Motor neuron (in vitro differentiated cells): ENCODE measurements at regions not wholly inside any gene's neighbourhood (a gene's known extent, or its start where the extent isn't known, plus 50 kb on each side); places are given as distances from the start of the nearest gene placed in this dataset.
"Not testable (repeated sequence)": the region's sequence is repeated elsewhere in the genome, so short reads cannot be mapped to it uniquely, and the experiment has no call there.

ENCODE experiments used
- ATAC-seq, 8 experiments: fragments of 200-7000 bp; cut with Tn5 transposase; replicated peaks in 6 of 8; 2 replicates each; pipeline ENCODE4 v1.8.0; 2021; ENCODE audit warnings: mild to moderate bottlenecking in 8 of 8, moderate library complexity in 8 of 8
- H3K27ac ChIP-seq, 2 donors: fragments of 250-450 bp; sonication (Bioruptor Pico); 2 replicates each; pipeline ENCODE4 v1.9.0; 2021; ENCODE audit warnings: antibody characterized with exemption in 2 of 2, mild to moderate bottlenecking in 2 of 2, moderate library complexity in 1 of 2
- H3K4me1 ChIP-seq, 2 donors: fragments of 250-450 bp; sonication (Bioruptor Pico); replicated peaks in 1 of 2; 2 replicates each; pipeline ENCODE4 v1.6.1; 2021; ENCODE audit warnings: antibody characterized with exemption in 2 of 2, mild to moderate bottlenecking in 2 of 2, moderate library complexity in 1 of 2
- H3K4me3 ChIP-seq, 5 donors: fragments of 250-450 bp; sonication (Bioruptor Pico); 2 replicates each; pipeline ENCODE4 v1.9.0; 2021; ENCODE audit warnings: antibody characterized with exemption in 5 of 5, mild to moderate bottlenecking in 5 of 5, moderate library complexity in 4 of 5
- whole genome bisulfite sequencing, 10 experiments: fragments of 450-650 bp; shearing (Covaris generic); methylation state at CpG; one replicate each; pipeline ENCODE4 v1.0.0; 2022; 5-methylcytosine and 5-hydroxymethylcytosine counted together
- in situ Hi-C, 9 experiments: fragments of 400-800 bp; cut with MboI; loops; one replicate each; pipeline ENCODE4 v1.15.0; 2021; ENCODE audit warnings: low sequenced_read_pairs in 9 of 9, low pct_unique_long_range_greater_than_20kb in 2 of 9; ENCODE audit not compliant: unreplicated experiment in 9 of 9

- peak in 1 of 8 experiments; percentile 33 for ATAC-seq
- WGBS, 10 experiments: 40 to 100% (median 100%) methylated on average over 1 of the region's 1 CpG; no CpG with 5 or more reads in 3 of the 10 experiments
- H3K4me1 ChIP-seq: peaks cover 11 to 21% of the 10 kb centered on the region in 2 donors
- in situ Hi-C loops: no loop called here
- H3K27ac ChIP-seq: no peak overlapping the region
- no peak overlapping the region for H3K4me3 ChIP-seq
These were observed 102.1 kb upstream of the FHIT start for GRCh38 chr3:61353382-61353781.

GRCh38 chr3:61354604-61355003, 103.4 kb upstream of the FHIT start:
- Histone ChIP-seq H3K27ac (no peak overlapping the region), H3K4me3 (no peak overlapping the region), H3K4me1 (peaks cover 7 to 17% of the 10 kb centered on the region in 2 donors)
- in situ Hi-C loops: no loop called here
- ATAC-seq: no peak
- 33 to 90% (median 67%) methylated on average over 2 to 5 of the region's 5 CpGs for WGBS, 10 experiments

- no peak overlapping the region for H3K27ac ChIP-seq
- ATAC-seq: peak in 1 of 8 experiments; percentile 76
- in situ Hi-C loops: no loop called here
- 0 to 100% (median 43%) methylated on average over 1 of the region's 1 CpG; no CpG with 5 or more reads in 4 of the 10 experiments for WGBS, 10 experiments
- peaks cover 7 to 14% of the 10 kb centered on the region in 2 donors for H3K4me1 ChIP-seq
- no peak overlapping the region for H3K4me3 ChIP-seq
These were observed 105.4 kb upstream of the FHIT start for GRCh38 chr3:61356685-61357084.

- ATAC-seq: no peak
- Histone ChIP-seq H3K27ac (no peak overlapping the region), H3K4me3 (no peak overlapping the region), H3K4me1 (peaks cover 7 to 14% of the 10 kb centered on the region in 2 donors)
- in situ Hi-C loops: no loop called here
- 14 to 100% (median 86%) methylated on average over 1 of the region's 1 CpG; no CpG with 5 or more reads in 3 of the 10 experiments for WGBS, 10 experiments
These were observed 106.7 kb upstream of the FHIT start for GRCh38 chr3:61357902-61358301.

- in situ Hi-C loops: no loop called here
- H3K27ac ChIP-seq: no peak overlapping the region
- WGBS, 10 experiments: 0 to 100% (median 75%) methylated on average over 1 to 2 of the region's 2 CpGs; no CpG with 5 or more reads in 5 of the 10 experiments
- peaks cover 7 to 14% of the 10 kb centered on the region in 2 donors for H3K4me1 ChIP-seq
- peak in 1 of 8 experiments; percentile 49 for ATAC-seq
- no peak overlapping the region for H3K4me3 ChIP-seq
These were observed 107.1 kb upstream of the FHIT start for GRCh38 chr3:61358364-61358763.

GRCh38 chr3:61360297-61360965, 109.2 kb upstream of the FHIT start:
- no peak for ATAC-seq

GRCh38 chr3:61369678-61370077, 118.4 kb upstream of the FHIT start:
- no peak overlapping the region for H3K27ac ChIP-seq
- in situ Hi-C loops: no loop called here

More at GRCh38 chr3:61360297-61360965, 109.2 kb upstream of the FHIT start:
- Histone ChIP-seq H3K4me3 (no peak overlapping the region), H3K27ac (no peak overlapping the region), H3K4me1 (peaks cover 7 to 14% of the 10 kb centered on the region in 2 donors)
- in situ Hi-C loops: no loop called here
- WGBS, 10 experiments: 3 to 87% (median 72%) methylated on average over 2 to 3 of the region's 3 CpGs

GRCh38 chr3:61371123-61371522, 119.9 kb upstream of the FHIT start:
- no peaks in the 10 kb centered on the region for H3K4me1 ChIP-seq
- no peak overlapping the region for H3K4me3 ChIP-seq
- peak in 3 of 8 experiments; percentile 25 to 43 (median 29) for ATAC-seq
- H3K27ac ChIP-seq: no peak overlapping the region
- 14 to 100% (median 100%) methylated on average over 1 of the region's 1 CpG; no CpG with 5 or more reads in 3 of the 10 experiments for WGBS, 10 experiments
- in situ Hi-C loops: no loop called here

More at GRCh38 chr3:61369678-61370077, 118.4 kb upstream of the FHIT start:
- ATAC-seq: no peak
- Histone ChIP-seq H3K4me3 (no peak overlapping the region), H3K4me1 (no peaks in the 10 kb centered on the region)
- 50 to 100% (median 90%) methylated on average over 2 of the region's 2 CpGs; no CpG with 5 or more reads in 4 of the 10 experiments for WGBS, 10 experiments

- Histone ChIP-seq H3K27ac (no peak overlapping the region), H3K4me3 (no peak overlapping the region), H3K4me1 (no peaks in the 10 kb centered on the region)
- no peak for ATAC-seq
- WGBS, 10 experiments: 67 to 100% (median 100%) methylated on average over 1 of the region's 1 CpG; no CpG with 5 or more reads in 3 of the 10 experiments
- in situ Hi-C loops: no loop called here
These were observed 121.5 kb upstream of the FHIT start for GRCh38 chr3:61372723-61373122.

GRCh38 chr3:61378311-61378710, 127.1 kb upstream of the FHIT start:
- no peak overlapping the region for H3K27ac ChIP-seq
- in situ Hi-C loops: no loop called here
- ATAC-seq: no peak
- no peak overlapping the region for H3K4me3 ChIP-seq
- WGBS, 10 experiments: 86 to 100% (median 96%) methylated on average over 1 of the region's 1 CpG
- H3K4me1 ChIP-seq: no peaks in the 10 kb centered on the region

GRCh38 chr3:61381745-61382392, 130.6 kb upstream of the FHIT start:
- in situ Hi-C loops: no loop called here
- 45 to 92% (median 74%) methylated on average over 3 to 7 of the region's 7 CpGs for WGBS, 10 experiments
- Histone ChIP-seq H3K27ac (no peak overlapping the region), H3K4me3 (no peak overlapping the region), H3K4me1 (no peaks in the 10 kb centered on the region)
- ATAC-seq: peak in 3 of 8 experiments; percentile 79 to 94 (median 92)

GRCh38 chr3:61387817-61388216, 136.6 kb upstream of the FHIT start:
- in situ Hi-C loops: no loop called here
- WGBS, 10 experiments: 80 to 100% (median 81%) methylated on average over 1 to 3 of the region's 3 CpGs; no CpG with 5 or more reads in 5 of the 10 experiments
- ATAC-seq: peak in 1 of 8 experiments; percentile 25

GRCh38 chr3:61393480-61393947, 142.3 kb upstream of the FHIT start:
- H3K4me3 ChIP-seq, H3K27ac ChIP-seq, ATAC-seq, H3K4me1 ChIP-seq, in situ Hi-C loops: not testable (repeated sequence)
- 100% methylated on average over 2 of the region's 23 CpGs; no CpG with 5 or more reads in 9 of the 10 experiments for WGBS, 10 experiments

More at GRCh38 chr3:61387817-61388216, 136.6 kb upstream of the FHIT start:
- Histone ChIP-seq H3K4me3 (no peak overlapping the region), H3K27ac (no peak overlapping the region), H3K4me1 (no peaks in the 10 kb centered on the region)
